ENCODE measurements at regions not wholly inside any gene's neighbourhood (a gene's known extent, or its start where the extent isn't known, plus 50 kb on each side); places are given as distances from the start of the nearest gene placed in this dataset.

GRCh38 chr7:57210871-57211270 lies 78.6 kb upstream of the ZNF479 start:
- DNase-seq (ENCODE audit: low spot score in 2 of 2) = no peak
- H3K9me3 ChIP-seq = peaks cover 22 to 64% of the 10 kb centered on the region in 2 donors
- TF ChIP-seq CTCF (IDR thresholded peaks at IDR 0.05) (no peak), POLR2A (IDR thresholded peaks at IDR 0.05) (no peak), POLR2AphosphoS5 (IDR thresholded peaks at IDR 0.05) (no peak)
- no peaks in the 10 kb centered on the region for H3K27me3 ChIP-seq
- no peaks in the 10 kb centered on the region for H3K4me1 ChIP-seq
- H3K36me3 ChIP-seq = no peaks in the 10 kb centered on the region
- H3K4me3 ChIP-seq = no peak overlapping the region
- intact Hi-C loops (cut with DNase I; ENCODE audit: low total_unique reads) = no loop called here
- H3K27ac ChIP-seq = no peak overlapping the region

GRCh38 chr7:57211428-57212100 lies 79.3 kb upstream of the ZNF479 start:
- H3K27me3 ChIP-seq = no peaks in the 10 kb centered on the region
- TF ChIP-seq POLR2A (IDR thresholded peaks at IDR 0.05) (no peak), POLR2AphosphoS5 (IDR thresholded peaks at IDR 0.05) (no peak), CTCF (IDR thresholded peaks at IDR 0.05) (no peak)
- H3K4me1 ChIP-seq = no peaks in the 10 kb centered on the region
- H3K9me3 ChIP-seq = peaks cover 22 to 64% of the 10 kb centered on the region in 2 donors
- no peak overlapping the region for H3K27ac ChIP-seq
- no peak overlapping the region for H3K4me3 ChIP-seq
- no peaks in the 10 kb centered on the region for H3K36me3 ChIP-seq
- DNase-seq (ENCODE audit: low spot score in 2 of 2) = peak in 1 of 2 donors; percentile 42
- intact Hi-C loops (cut with DNase I; ENCODE audit: low total_unique reads) = no loop called here

- no peaks in the 10 kb centered on the region for H3K27me3 ChIP-seq
- intact Hi-C loops (cut with DNase I; ENCODE audit: low total_unique reads) = no loop called here
- peak in 1 of 2 donors; percentile 39 for DNase-seq (ENCODE audit: low spot score in 2 of 2)
- TF ChIP-seq CTCF (IDR thresholded peaks at IDR 0.05) (no peak), POLR2AphosphoS5 (IDR thresholded peaks at IDR 0.05) (no peak), POLR2A (IDR thresholded peaks at IDR 0.05) (no peak)
- no peaks in the 10 kb centered on the region for H3K36me3 ChIP-seq
- H3K9me3 ChIP-seq = peaks cover 25 to 71% of the 10 kb centered on the region in 2 donors
- no peak overlapping the region for H3K4me3 ChIP-seq
- no peaks in the 10 kb centered on the region for H3K4me1 ChIP-seq
- H3K27ac ChIP-seq = no peak overlapping the region
These were observed 83.2 kb upstream of the ZNF479 start for GRCh38 chr7:57215423-57215822.

- H3K9me3 ChIP-seq = peaks cover 28 to 72% of the 10 kb centered on the region in 2 donors
- DNase-seq (ENCODE audit: low spot score in 2 of 2) = peak in 1 of 2 donors; percentile 37
These were observed 84.1 kb upstream of the ZNF479 start for GRCh38 chr7:57216340-57216739.

More at GRCh38 chr7:57216340-57216739, 84.1 kb upstream of the ZNF479 start:
- TF ChIP-seq POLR2AphosphoS5 (IDR thresholded peaks at IDR 0.05) (no peak), POLR2A (IDR thresholded peaks at IDR 0.05) (no peak), CTCF (IDR thresholded peaks at IDR 0.05) (no peak)
- Histone ChIP-seq H3K27me3 (no peaks in the 10 kb centered on the region), H3K27ac (no peak overlapping the region), H3K4me3 (no peak overlapping the region), H3K36me3 (no peaks in the 10 kb centered on the region), H3K4me1 (no peaks in the 10 kb centered on the region)
- intact Hi-C loops (cut with DNase I; ENCODE audit: low total_unique reads) = no loop called here

Data from breast epithelium (tissue), 4 donors.